Spinal cord (tissue), 9 donors: ENCODE measurements at regions not wholly inside any gene's neighbourhood (a gene's known extent, or its start where the extent isn't known, plus 50 kb on each side); places are given as distances from the start of the nearest gene placed in this dataset.

Source experiments
- DNase-seq, 6 donors: peaks; one replicate each; pipeline versions ENCODE4 v3.0.0 to v3.0.0-alpha.2; 2013 to 2015; ENCODE audit warnings: low spot score in 6 of 6, low read depth in 4 of 6
- H3K27ac ChIP-seq: one replicate; pipeline ENCODE4 v1.5.1; 2013; ENCODE audit warnings: low read depth, low read length, control low read depth
- H3K27me3 ChIP-seq: one replicate; pipeline ENCODE4 v1.6.1; 2013; ENCODE audit warnings: low read length; ENCODE audit not compliant: control insufficient read depth, insufficient read depth
- H3K36me3 ChIP-seq: one replicate; pipeline ENCODE4 v1.6.1; 2013; ENCODE audit warnings: low read length; ENCODE audit not compliant: control insufficient read depth, insufficient read depth
- H3K4me1 ChIP-seq: one replicate; pipeline ENCODE4 v1.6.1; 2013; ENCODE audit warnings: low read length; ENCODE audit not compliant: control insufficient read depth, insufficient read depth
- H3K4me3 ChIP-seq: one replicate; pipeline ENCODE4 v1.5.1; 2013; ENCODE audit warnings: low read depth, low read length, control low read depth
- H3K9me3 ChIP-seq: one replicate; pipeline ENCODE4 v1.6.1; 2013; ENCODE audit warnings: low read length; ENCODE audit not compliant: control insufficient read depth, insufficient read depth
- WGBS: methylation state at CpG from one replicate; pipeline ENCODE4 v1.1.5; 2013; ENCODE audit warnings: missing lambda C conversion rate; ENCODE audit not compliant: insufficient coverage; 5-methylcytosine and 5-hydroxymethylcytosine counted together
- donor health status: healthy.

GRCh38 chr17:6248061-6248460, 177.9 kb downstream of the WSCD1 start:
- H3K27ac ChIP-seq = no peak overlapping the region
- no peaks in the 10 kb centered on the region for H3K27me3 ChIP-seq
- WGBS = 97% methylated on average over 4 of the region's 4 CpGs
- H3K9me3 ChIP-seq = no peaks in the 10 kb centered on the region
- no peak overlapping the region for H3K4me3 ChIP-seq
- H3K36me3 ChIP-seq = no peaks in the 10 kb centered on the region
- peaks cover 13% of the 10 kb centered on the region for H3K4me1 ChIP-seq
- DNase-seq = no peak

- WGBS = 71% methylated on average over 6 of the region's 8 CpGs
- H3K27me3 ChIP-seq = no peaks in the 10 kb centered on the region
- DNase-seq = no peak
Measured at GRCh38 chr17:6245301-6246177, 175.4 kb downstream of the WSCD1 start.

GRCh38 chr17:6244796-6245195, 174.6 kb downstream of the WSCD1 start:
- Histone ChIP-seq H3K9me3 (no peaks in the 10 kb centered on the region), H3K27me3 (no peaks in the 10 kb centered on the region), H3K36me3 (no peaks in the 10 kb centered on the region), H3K4me1 (peaks cover 31% of the 10 kb centered on the region), H3K27ac (no peak overlapping the region), H3K4me3 (no peak overlapping the region)
- 71% methylated on average over 2 of the region's 4 CpGs for WGBS
- no peak for DNase-seq

More at GRCh38 chr17:6245301-6246177, 175.4 kb downstream of the WSCD1 start:
- no peak overlapping the region for H3K27ac ChIP-seq
- no peaks in the 10 kb centered on the region for H3K36me3 ChIP-seq
- H3K4me3 ChIP-seq = no peak overlapping the region
- no peaks in the 10 kb centered on the region for H3K9me3 ChIP-seq
- peaks cover 29% of the 10 kb centered on the region for H3K4me1 ChIP-seq

GRCh38 chr17:6244253-6244652, 174.1 kb downstream of the WSCD1 start:
- H3K36me3 ChIP-seq = no peaks in the 10 kb centered on the region
- DNase-seq = no peak
- no peak overlapping the region for H3K27ac ChIP-seq
- WGBS = 74% methylated on average over 3 of the region's 5 CpGs
- no peaks in the 10 kb centered on the region for H3K9me3 ChIP-seq
- H3K27me3 ChIP-seq = no peaks in the 10 kb centered on the region
- H3K4me3 ChIP-seq = no peak overlapping the region
- peaks cover 35% of the 10 kb centered on the region for H3K4me1 ChIP-seq

- H3K27me3 ChIP-seq = no peaks in the 10 kb centered on the region
- H3K4me3 ChIP-seq = no peak overlapping the region
- H3K4me1 ChIP-seq = peaks cover 46% of the 10 kb centered on the region
- no peak for DNase-seq
- no peaks in the 10 kb centered on the region for H3K9me3 ChIP-seq
- no peaks in the 10 kb centered on the region for H3K36me3 ChIP-seq
- H3K27ac ChIP-seq = no peak overlapping the region
Measured at GRCh38 chr17:6243186-6243585, 173.0 kb downstream of the WSCD1 start.

- Histone ChIP-seq H3K36me3 (no peaks in the 10 kb centered on the region), H3K4me3 (no peak overlapping the region), H3K4me1 (peaks cover 49% of the 10 kb centered on the region), H3K9me3 (no peaks in the 10 kb centered on the region), H3K27me3 (no peaks in the 10 kb centered on the region), H3K27ac (no peak overlapping the region)
- WGBS = 33% methylated on average over 4 of the region's 4 CpGs
- DNase-seq = peak in 1 of 6 donors; percentile 71
Measured at GRCh38 chr17:6241996-6242395, 171.8 kb downstream of the WSCD1 start.

GRCh38 chr17:6241381-6241780, 171.2 kb downstream of the WSCD1 start:
- DNase-seq = no peak
- Histone ChIP-seq H3K27me3 (no peaks in the 10 kb centered on the region), H3K4me3 (no peak overlapping the region), H3K27ac (no peak overlapping the region), H3K36me3 (no peaks in the 10 kb centered on the region), H3K4me1 (peaks cover 49% of the 10 kb centered on the region), H3K9me3 (no peaks in the 10 kb centered on the region)
- WGBS = 80% methylated on average over 3 of the region's 6 CpGs

GRCh38 chr17:6240601-6241000, 170.4 kb downstream of the WSCD1 start:
- Histone ChIP-seq H3K36me3 (no peaks in the 10 kb centered on the region), H3K27ac (no peak overlapping the region), H3K4me3 (no peak overlapping the region), H3K9me3 (no peaks in the 10 kb centered on the region), H3K27me3 (no peaks in the 10 kb centered on the region), H3K4me1 (peaks cover 49% of the 10 kb centered on the region)
- DNase-seq = no peak
- 94% methylated on average over 10 of the region's 10 CpGs for WGBS

- no peak overlapping the region for H3K4me3 ChIP-seq
- no peak overlapping the region for H3K27ac ChIP-seq
- 93% methylated on average over 3 of the region's 3 CpGs for WGBS
- H3K9me3 ChIP-seq = no peaks in the 10 kb centered on the region
- peaks cover 44% of the 10 kb centered on the region for H3K4me1 ChIP-seq
- no peaks in the 10 kb centered on the region for H3K36me3 ChIP-seq
- H3K27me3 ChIP-seq = no peaks in the 10 kb centered on the region
- no peak for DNase-seq
Measured at GRCh38 chr17:6240001-6240400, 169.8 kb downstream of the WSCD1 start.

- Histone ChIP-seq H3K27me3 (no peaks in the 10 kb centered on the region), H3K27ac (no peak overlapping the region), H3K9me3 (no peaks in the 10 kb centered on the region), H3K4me3 (no peak overlapping the region), H3K4me1 (peaks cover 40% of the 10 kb centered on the region), H3K36me3 (no peaks in the 10 kb centered on the region)
- peak in 1 of 6 donors; percentile 58 for DNase-seq
- 44% methylated on average over 5 of the region's 10 CpGs for WGBS
Measured at GRCh38 chr17:6239241-6239798, 169.1 kb downstream of the WSCD1 start.
